Neural progenitor cell (in vitro differentiated cells): ENCODE measurements at regions not wholly inside any gene's neighbourhood (a gene's known extent, or its start where the extent isn't known, plus 50 kb on each side); places are given as distances from the start of the nearest gene placed in this dataset.

ENCODE experiments used
- DNase-seq: peaks from one replicate; pipeline ENCODE4 v3.0.0-alpha.2; 2016; ENCODE audit warnings: low spot score
- H2AFZ ChIP-seq: fragments of 200-600 bp; sonication (generic); replicated peaks from 2 replicates; pipeline ENCODE4 v1.6.1; 2016; ENCODE audit warnings: antibody characterized with exemption
- H3F3A ChIP-seq: fragments of 200-600 bp; sonication (generic); 2 replicates; pipeline ENCODE4 v1.6.1; 2016; ENCODE audit warnings: antibody characterized with exemption, low read depth
- H3K27ac ChIP-seq: fragments of 200-600 bp; sonication (generic); 2 replicates; pipeline ENCODE4 v1.5.1; 2016; ENCODE audit warnings: mild to moderate bottlenecking
- H3K27me3 ChIP-seq: fragments of 200-600 bp; sonication (generic); 2 replicates; pipeline ENCODE4 v1.6.1; 2016; ENCODE audit warnings: mild to moderate bottlenecking, moderate library complexity
- H3K36me3 ChIP-seq: fragments of 200-600 bp; sonication (generic); 2 replicates; pipeline ENCODE4 v1.5.1; 2016
- H3K4me1 ChIP-seq: fragments of 200-600 bp; sonication (generic); 2 replicates; pipeline ENCODE4 v1.6.1; 2016; ENCODE audit warnings: mixed run types
- H3K4me2 ChIP-seq: fragments of 200-600 bp; sonication (generic); 2 replicates; pipeline ENCODE4 v1.6.1; 2016
- H3K4me3 ChIP-seq: fragments of 200-600 bp; sonication (generic); 2 replicates; pipeline ENCODE4 v1.5.1; 2016
- H3K79me2 ChIP-seq: fragments of 200-600 bp; sonication (generic); 2 replicates; pipeline ENCODE4 v1.6.1; 2016; ENCODE audit warnings: low read depth
- H3K9ac ChIP-seq: fragments of 200-600 bp; sonication (generic); 2 replicates; pipeline ENCODE4 v1.6.1; 2016
- H3K9me3 ChIP-seq: fragments of 200-600 bp; sonication (generic); 2 replicates; pipeline ENCODE4 v1.5.1; 2016; ENCODE audit warnings: low read depth
- H4K20me1 ChIP-seq: fragments of 200-600 bp; sonication (generic); 2 replicates; pipeline ENCODE4 v1.6.1; 2016; ENCODE audit warnings: low read depth
- H3K27ac Mint-ChIP-seq: 3 replicates; pipeline ENCODE4 v1.8.0; 2021; ENCODE audit warnings: mixed read lengths
- H3K27me3 Mint-ChIP-seq: 2 replicates; pipeline ENCODE4 v1.8.0; 2022; ENCODE audit warnings: low read depth, mild to moderate bottlenecking, inconsistent platforms, moderate library complexity, mixed read lengths; ENCODE audit not compliant: insufficient read depth
- H3K36me3 Mint-ChIP-seq: 3 replicates; pipeline ENCODE4 v1.8.0; 2021; ENCODE audit warnings: mixed read lengths
- H3K4me1 Mint-ChIP-seq: 3 replicates; pipeline ENCODE4 v1.8.0; 2021; ENCODE audit warnings: mixed read lengths
- H3K4me3 Mint-ChIP-seq: 3 replicates; pipeline ENCODE4 v1.8.0; 2021; ENCODE audit warnings: mild to moderate bottlenecking, moderate library complexity, mixed read lengths
- H3K9me3 Mint-ChIP-seq: 3 replicates; pipeline ENCODE4 v1.8.0; 2020; ENCODE audit warnings: mixed read lengths
- CTCF ChIP-seq: fragments of 200-600 bp; sonication (generic); IDR thresholded peaks from 2 replicates; pipeline ENCODE4 v1.5.1; 2017; ENCODE audit warnings: antibody characterized with exemption, mild to moderate bottlenecking
- EZH2 ChIP-seq: fragments of 200-600 bp; sonication (generic); IDR thresholded peaks from 2 replicates; pipeline ENCODE4 v1.6.1; 2017; ENCODE audit warnings: antibody characterized with exemption, mild to moderate bottlenecking, moderate library complexity
- EZH2phosphoT487 ChIP-seq: fragments of 200-600 bp; sonication (generic); IDR thresholded peaks from 2 replicates; pipeline ENCODE4 v1.6.1; 2017; ENCODE audit warnings: antibody characterized with exemption

DNA sequence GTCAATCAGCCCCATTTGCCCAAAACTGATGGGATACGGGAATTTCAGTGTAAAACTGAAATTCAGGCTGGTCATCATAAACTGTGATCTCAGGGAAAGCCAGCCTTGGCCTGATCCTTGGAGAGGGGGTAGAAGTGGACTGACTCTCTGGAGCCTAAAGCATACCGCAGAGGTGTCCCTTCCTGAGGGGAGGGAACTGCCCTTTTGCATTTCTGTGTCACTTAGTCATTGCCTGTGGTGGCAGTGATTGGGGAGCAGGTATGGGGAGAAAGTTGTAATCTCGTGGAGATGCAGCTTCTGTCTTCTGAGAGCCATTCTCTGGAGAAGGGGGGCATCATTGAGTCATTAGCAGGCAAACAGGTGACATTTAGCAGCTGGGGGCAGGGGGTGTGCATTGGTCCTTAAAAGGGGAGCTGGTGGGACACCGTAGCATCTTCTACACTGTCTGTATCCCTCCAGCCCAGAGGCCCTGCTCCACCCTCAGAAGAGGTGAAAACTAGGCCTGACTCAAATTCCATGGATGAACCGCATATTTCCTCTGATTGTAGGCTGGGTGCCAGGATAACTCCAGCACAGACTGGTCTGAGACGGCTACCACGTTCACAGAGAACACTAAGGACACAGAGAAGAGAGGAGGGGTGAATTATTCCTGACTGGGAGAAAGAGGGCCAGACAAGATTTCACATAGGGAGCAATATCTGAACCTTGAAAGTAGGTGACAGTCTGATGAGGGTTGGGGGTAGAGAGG lies 143.3 kb downstream of the SEC61B start:
- H4K20me1 ChIP-seq: no peaks in the 10 kb centered on the region
- Mint-ChIP-seq H3K9me3 (no peaks in the 10 kb centered on the region), H3K4me1 (peaks cover 38% of the 10 kb centered on the region), H3K27ac (no peak overlapping the region), H3K27me3 (peaks cover 8% of the 10 kb centered on the region), H3K4me3 (no peak overlapping the region), H3K36me3 (no peaks in the 10 kb centered on the region)
- H3K27me3 ChIP-seq: no peaks in the 10 kb centered on the region
- DNase-seq: no peak
- no peaks in the 10 kb centered on the region for H3K79me2 ChIP-seq
- peaks cover 6% of the 10 kb centered on the region for H3F3A ChIP-seq
- H3K4me2 ChIP-seq: no peak overlapping the region
- no peak overlapping the region for H3K9ac ChIP-seq
- TF ChIP-seq EZH2 (no peak), EZH2phosphoT487 (no peak), CTCF (no peak)
- no peak overlapping the region for H2AFZ ChIP-seq
- no peaks in the 10 kb centered on the region for H3K9me3 ChIP-seq
- no peak overlapping the region for H3K4me3 ChIP-seq
- H3K36me3 ChIP-seq: no peaks in the 10 kb centered on the region
- no peak overlapping the region for H3K27ac ChIP-seq
- peaks cover 23% of the 10 kb centered on the region for H3K4me1 ChIP-seq

DNA sequence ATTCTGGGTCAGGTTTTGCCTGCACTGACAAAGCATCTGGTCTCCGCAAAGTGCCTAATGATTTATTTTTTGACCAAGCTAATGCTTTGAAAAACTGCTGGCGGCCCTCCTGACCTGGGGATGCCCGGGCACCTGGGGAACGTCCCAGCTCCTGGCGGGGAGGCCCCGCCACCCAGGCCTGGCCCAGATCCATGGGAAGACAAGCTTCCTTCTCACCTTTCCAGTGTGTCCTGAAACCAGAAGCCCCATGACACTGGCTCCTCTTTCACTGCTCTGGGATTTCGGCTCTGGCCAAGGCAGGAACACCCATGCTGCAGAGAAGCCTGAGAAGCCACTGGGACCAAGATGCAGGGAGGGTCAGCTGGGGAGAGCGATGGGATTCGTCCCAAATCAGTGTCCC lies 144.1 kb downstream of the SEC61B start:
- no peaks in the 10 kb centered on the region for H3K9me3 ChIP-seq
- peaks cover 8% of the 10 kb centered on the region for H3K27me3 Mint-ChIP-seq
- H3K4me1 Mint-ChIP-seq: peaks cover 38% of the 10 kb centered on the region
- TF ChIP-seq EZH2phosphoT487: no peak
- TF ChIP-seq CTCF: no peak
- no peak for TF ChIP-seq EZH2
- H3K4me1 ChIP-seq: peaks cover 23% of the 10 kb centered on the region
- H3K27ac Mint-ChIP-seq: no peak overlapping the region
- H4K20me1 ChIP-seq: no peaks in the 10 kb centered on the region
- H3K4me2 ChIP-seq: no peak overlapping the region
- H3K9ac ChIP-seq: no peak overlapping the region
- no peaks in the 10 kb centered on the region for H3K27me3 ChIP-seq
- no peaks in the 10 kb centered on the region for H3K79me2 ChIP-seq
- no peaks in the 10 kb centered on the region for H3K36me3 ChIP-seq
- no peak overlapping the region for H3K4me3 ChIP-seq
- no peak overlapping the region for H3K4me3 Mint-ChIP-seq
- no peak for DNase-seq
- no peak overlapping the region for H2AFZ ChIP-seq
- H3F3A ChIP-seq: peaks cover 6% of the 10 kb centered on the region
- H3K36me3 Mint-ChIP-seq: no peaks in the 10 kb centered on the region
- H3K27ac ChIP-seq: no peak overlapping the region
- H3K9me3 Mint-ChIP-seq: no peaks in the 10 kb centered on the region

GRCh38 chr9:99366621-99367020 lies 144.5 kb downstream of the SEC61B start:
- no peak overlapping the region for H3K4me2 ChIP-seq
- no peak overlapping the region for H3K27ac ChIP-seq
- no peaks in the 10 kb centered on the region for H3K9me3 Mint-ChIP-seq
- H3K9ac ChIP-seq: no peak overlapping the region
- H3K4me1 ChIP-seq: peaks cover 23% of the 10 kb centered on the region
- no peaks in the 10 kb centered on the region for H4K20me1 ChIP-seq
- H3K9me3 ChIP-seq: no peaks in the 10 kb centered on the region
- H3K4me3 Mint-ChIP-seq: no peak overlapping the region
- H3K36me3 Mint-ChIP-seq: no peaks in the 10 kb centered on the region
- H3K27ac Mint-ChIP-seq: no peak overlapping the region
- TF ChIP-seq CTCF (no peak), EZH2 (no peak), EZH2phosphoT487 (no peak)
- H3K27me3 ChIP-seq: no peaks in the 10 kb centered on the region
- no peaks in the 10 kb centered on the region for H3K79me2 ChIP-seq
- no peaks in the 10 kb centered on the region for H3K36me3 ChIP-seq
- peaks cover 3% of the 10 kb centered on the region for H3F3A ChIP-seq
- no peak for DNase-seq
- peaks cover 38% of the 10 kb centered on the region for H3K4me1 Mint-ChIP-seq
- H3K4me3 ChIP-seq: no peak overlapping the region
- H2AFZ ChIP-seq: no peak overlapping the region
- H3K27me3 Mint-ChIP-seq: peaks cover 8% of the 10 kb centered on the region
